ENCODE measurements at regions not wholly inside any gene's neighbourhood (a gene's known extent, or its start where the extent isn't known, plus 50 kb on each side); places are given as distances from the start of the nearest gene placed in this dataset.

DNA sequence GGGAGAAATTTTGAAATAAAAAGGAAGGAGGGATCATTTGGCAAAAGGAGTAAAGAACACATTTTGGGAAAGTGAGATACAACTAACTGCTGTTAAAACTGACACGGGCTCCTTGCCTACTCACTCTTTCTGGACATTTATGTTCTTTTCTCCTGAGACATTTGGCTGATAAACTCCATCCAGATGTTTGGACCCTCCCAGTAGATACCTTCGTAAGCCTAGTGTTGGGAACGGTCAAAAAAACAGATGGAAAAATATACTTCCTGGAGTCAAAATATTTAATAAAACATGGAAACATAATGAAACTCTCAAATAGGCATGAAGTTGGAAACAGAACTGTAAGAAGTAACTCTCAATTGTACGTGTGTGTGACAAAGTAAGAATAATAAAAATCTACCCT lies 360.1 kb upstream of the RIOK2 start:
- TF ChIP-seq FOXP2 (optimal IDR thresholded peaks at IDR 0.05; ENCODE audit: borderline replicate concordance, extremely low read depth, extremely low read length, insufficient read depth) (no peak), TAF1 (IDR thresholded peaks at IDR 0.05; ENCODE audit: borderline replicate concordance, insufficient read depth, low read length) (no peak), POLR2AphosphoS5 (IDR thresholded peaks at IDR 0.05; ENCODE audit: low read depth, low read length) (no peak), SIN3A (IDR thresholded peaks at IDR 0.05; ENCODE audit: borderline replicate concordance, insufficient read depth, low read length) (no peak)

DNA sequence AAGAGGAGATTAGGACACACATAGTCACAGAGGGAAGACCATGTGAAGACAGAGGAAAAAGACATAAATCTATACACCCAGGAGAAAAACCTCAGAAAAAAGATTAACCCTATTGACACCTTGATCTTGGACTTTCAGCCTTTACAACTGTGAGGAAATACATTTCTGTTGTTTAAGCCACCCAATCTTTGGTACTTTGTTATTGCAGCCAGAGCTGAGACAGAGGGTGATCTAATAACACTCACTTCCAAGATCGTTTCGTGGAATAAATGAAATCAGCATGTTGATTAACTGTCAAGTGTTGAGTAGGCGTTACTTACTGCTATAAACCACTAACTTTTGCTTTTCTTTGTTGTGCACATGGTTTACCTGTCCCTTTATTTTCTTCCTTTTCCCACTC lies 361.2 kb upstream of the RIOK2 start:
- no peak for TF ChIP-seq FOXP2 (optimal IDR thresholded peaks at IDR 0.05; ENCODE audit: borderline replicate concordance, extremely low read depth, extremely low read length, insufficient read depth)
- TF ChIP-seq TAF1 (IDR thresholded peaks at IDR 0.05; ENCODE audit: borderline replicate concordance, insufficient read depth, low read length), result no peak
- TF ChIP-seq, protein P1, sequence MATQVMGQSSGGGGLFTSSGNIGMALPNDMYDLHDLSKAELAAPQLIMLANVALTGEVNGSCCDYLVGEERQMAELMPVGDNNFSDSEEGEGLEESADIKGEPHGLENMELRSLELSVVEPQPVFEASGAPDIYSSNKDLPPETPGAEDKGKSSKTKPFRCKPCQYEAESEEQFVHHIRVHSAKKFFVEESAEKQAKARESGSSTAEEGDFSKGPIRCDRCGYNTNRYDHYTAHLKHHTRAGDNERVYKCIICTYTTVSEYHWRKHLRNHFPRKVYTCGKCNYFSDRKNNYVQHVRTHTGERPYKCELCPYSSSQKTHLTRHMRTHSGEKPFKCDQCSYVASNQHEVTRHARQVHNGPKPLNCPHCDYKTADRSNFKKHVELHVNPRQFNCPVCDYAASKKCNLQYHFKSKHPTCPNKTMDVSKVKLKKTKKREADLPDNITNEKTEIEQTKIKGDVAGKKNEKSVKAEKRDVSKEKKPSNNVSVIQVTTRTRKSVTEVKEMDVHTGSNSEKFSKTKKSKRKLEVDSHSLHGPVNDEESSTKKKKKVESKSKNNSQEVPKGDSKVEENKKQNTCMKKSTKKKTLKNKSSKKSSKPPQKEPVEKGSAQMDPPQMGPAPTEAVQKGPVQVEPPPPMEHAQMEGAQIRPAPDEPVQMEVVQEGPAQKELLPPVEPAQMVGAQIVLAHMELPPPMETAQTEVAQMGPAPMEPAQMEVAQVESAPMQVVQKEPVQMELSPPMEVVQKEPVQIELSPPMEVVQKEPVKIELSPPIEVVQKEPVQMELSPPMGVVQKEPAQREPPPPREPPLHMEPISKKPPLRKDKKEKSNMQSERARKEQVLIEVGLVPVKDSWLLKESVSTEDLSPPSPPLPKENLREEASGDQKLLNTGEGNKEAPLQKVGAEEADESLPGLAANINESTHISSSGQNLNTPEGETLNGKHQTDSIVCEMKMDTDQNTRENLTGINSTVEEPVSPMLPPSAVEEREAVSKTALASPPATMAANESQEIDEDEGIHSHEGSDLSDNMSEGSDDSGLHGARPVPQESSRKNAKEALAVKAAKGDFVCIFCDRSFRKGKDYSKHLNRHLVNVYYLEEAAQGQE (IDR thresholded peaks at IDR 0.05; ENCODE audit: insufficient read depth in 1 of 2, low read depth in 2 of 2, low read length in 2 of 2), result no peak
- TF ChIP-seq POLR2AphosphoS5 (IDR thresholded peaks at IDR 0.05; ENCODE audit: low read depth, low read length), result no peak
- TF ChIP-seq SIN3A (IDR thresholded peaks at IDR 0.05; ENCODE audit: borderline replicate concordance, insufficient read depth, low read length), result no peak

DNA sequence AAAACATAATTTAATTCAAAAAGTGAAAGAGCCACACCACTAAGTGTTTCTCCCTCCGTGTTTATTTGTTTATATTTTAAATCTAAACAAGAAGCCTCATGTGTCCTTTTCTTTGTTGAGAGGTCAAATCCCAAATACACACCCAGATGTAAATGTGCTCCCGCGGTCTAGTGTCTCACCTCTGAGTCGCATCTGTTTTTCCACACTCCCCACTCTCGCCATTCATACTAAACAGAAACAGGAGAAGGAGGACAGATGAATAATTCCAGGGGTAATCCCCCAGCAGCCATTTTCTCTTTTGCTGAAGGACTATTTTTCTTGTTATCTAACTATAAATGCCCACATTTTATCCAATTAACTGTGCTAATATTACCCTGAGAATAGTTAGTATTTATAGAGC lies 361.6 kb upstream of the RIOK2 start:
- TF ChIP-seq SIN3A (IDR thresholded peaks at IDR 0.05; ENCODE audit: borderline replicate concordance, insufficient read depth, low read length), result no peak
- TF ChIP-seq POLR2AphosphoS5 (IDR thresholded peaks at IDR 0.05; ENCODE audit: low read depth, low read length), result no peak
- TF ChIP-seq, protein P1 (IDR thresholded peaks at IDR 0.05; ENCODE audit: insufficient read depth in 1 of 2, low read depth in 2 of 2, low read length in 2 of 2), result no peak
- no peak for TF ChIP-seq TAF1 (IDR thresholded peaks at IDR 0.05; ENCODE audit: borderline replicate concordance, insufficient read depth, low read length)
- no peak for TF ChIP-seq FOXP2 (optimal IDR thresholded peaks at IDR 0.05; ENCODE audit: borderline replicate concordance, extremely low read depth, extremely low read length, insufficient read depth)

DNA sequence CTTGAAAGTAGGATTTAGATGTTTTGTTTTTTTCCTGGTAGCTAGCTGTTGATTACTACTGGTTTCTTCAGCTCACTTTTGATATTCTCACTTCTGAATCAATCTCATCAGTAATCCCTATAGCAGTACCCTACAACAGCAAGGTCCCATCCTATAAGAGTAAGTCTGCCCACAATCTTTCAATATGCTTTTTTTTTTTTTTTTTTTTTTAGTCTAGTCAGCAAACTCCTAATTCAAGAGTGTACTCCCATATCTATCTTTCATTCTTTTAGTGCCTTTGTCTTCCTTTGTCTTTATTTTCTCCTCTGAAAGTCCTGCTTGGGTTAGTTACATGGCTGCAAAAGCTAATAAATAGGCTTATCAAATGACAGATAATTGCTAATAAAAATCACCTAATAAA lies 362.4 kb upstream of the RIOK2 start:
- TF ChIP-seq TAF1 (IDR thresholded peaks at IDR 0.05; ENCODE audit: borderline replicate concordance, insufficient read depth, low read length), result no peak
- no peak for TF ChIP-seq SIN3A (IDR thresholded peaks at IDR 0.05; ENCODE audit: borderline replicate concordance, insufficient read depth, low read length)
- TF ChIP-seq FOXP2 (optimal IDR thresholded peaks at IDR 0.05; ENCODE audit: borderline replicate concordance, extremely low read depth, extremely low read length, insufficient read depth), result no peak
- TF ChIP-seq POLR2AphosphoS5 (IDR thresholded peaks at IDR 0.05; ENCODE audit: low read depth, low read length), result no peak
- TF ChIP-seq, protein P1 (IDR thresholded peaks at IDR 0.05; ENCODE audit: insufficient read depth in 1 of 2, low read depth in 2 of 2, low read length in 2 of 2), result no peak

- no peak for TF ChIP-seq TAF1 (IDR thresholded peaks at IDR 0.05; ENCODE audit: borderline replicate concordance, insufficient read depth, low read length)
Measured at GRCh38 chr5:97545886-97546535, 363.0 kb upstream of the RIOK2 start.

GRCh38 chr5:97547430-97547829 lies 364.4 kb upstream of the RIOK2 start:
- TF ChIP-seq POLR2AphosphoS5 (IDR thresholded peaks at IDR 0.05; ENCODE audit: low read depth, low read length) (no peak), TAF1 (IDR thresholded peaks at IDR 0.05; ENCODE audit: borderline replicate concordance, insufficient read depth, low read length) (no peak), SIN3A (IDR thresholded peaks at IDR 0.05; ENCODE audit: borderline replicate concordance, insufficient read depth, low read length) (no peak), FOXP2 (optimal IDR thresholded peaks at IDR 0.05; ENCODE audit: borderline replicate concordance, extremely low read depth, extremely low read length, insufficient read depth) (no peak)
- TF ChIP-seq, protein P1 (IDR thresholded peaks at IDR 0.05; ENCODE audit: insufficient read depth in 1 of 2, low read depth in 2 of 2, low read length in 2 of 2), result no peak
